Activated T-cell treated with anti-CD3 and anti-CD28 coated beads for 1 hour (primary cell): ENCODE measurements at regions not wholly inside any gene's neighbourhood (a gene's known extent, or its start where the extent isn't known, plus 50 kb on each side); places are given as distances from the start of the nearest gene placed in this dataset.
"Not testable (repeated sequence)": the region's sequence is repeated elsewhere in the genome, so short reads cannot be mapped to it uniquely, and the experiment has no call there.

ENCODE experiments used
- DNase-seq: peaks from one replicate; pipeline ENCODE4 v3.0.0-alpha.2; 2020; ENCODE audit warnings: low read depth

DNA sequence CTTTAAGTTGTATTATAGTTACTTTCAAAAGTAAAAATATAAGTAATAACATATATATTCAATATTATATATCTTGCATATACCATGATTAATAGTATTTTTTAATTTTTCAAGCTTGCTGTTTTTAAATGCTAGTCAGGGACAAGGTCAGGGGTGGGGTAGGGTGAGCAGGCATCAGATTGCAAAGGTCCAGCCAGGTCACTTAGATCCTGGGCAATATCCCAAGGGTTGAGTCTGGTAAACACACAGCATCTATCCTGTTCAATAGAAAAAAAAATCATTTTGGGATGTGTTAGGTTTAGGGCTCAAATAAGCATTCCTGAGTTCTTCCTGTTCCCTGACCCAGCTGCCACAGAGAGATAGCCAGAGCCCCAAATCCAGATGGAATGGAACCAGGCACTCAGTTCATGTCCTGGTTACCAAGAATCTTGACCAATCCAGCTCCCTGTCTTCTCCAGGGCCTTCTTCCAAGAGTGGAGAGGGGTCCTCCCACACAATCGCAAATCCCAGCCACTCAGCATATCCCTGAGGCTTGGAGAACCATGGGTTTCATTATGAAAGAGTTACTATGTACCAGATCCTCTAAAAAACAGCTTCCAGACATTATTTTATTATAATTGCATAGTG, 134.9 kb upstream of the TOP1 start:
- DNase-seq = no peak

DNA sequence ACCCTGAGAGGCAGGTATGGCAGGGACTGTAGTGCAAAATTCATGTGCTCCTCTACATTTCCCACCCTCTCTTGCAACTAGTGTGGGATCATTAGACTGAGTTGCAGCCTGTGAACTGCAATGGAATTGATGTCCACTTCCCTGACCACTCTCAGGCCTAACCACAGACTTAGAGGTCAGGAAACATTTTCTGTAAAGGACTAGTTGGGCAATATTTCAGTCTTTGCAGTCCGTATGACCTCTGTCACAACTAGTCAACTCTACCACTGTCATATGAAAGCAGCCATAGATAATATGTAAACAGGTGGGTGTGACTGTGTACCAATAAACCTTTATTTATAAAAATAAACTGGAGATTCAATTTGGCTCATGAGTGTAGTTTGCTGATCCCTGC, 134.4 kb upstream of the TOP1 start:
- no peak for DNase-seq

- no peak for DNase-seq
Measured at GRCh38 chr20:40895182-40895581, 133.4 kb upstream of the TOP1 start.

- no peak for DNase-seq
Measured at GRCh38 chr20:40896814-40897700, 131.6 kb upstream of the TOP1 start.

- DNase-seq = no peak
Measured at GRCh38 chr20:40899344-40899743, 129.3 kb upstream of the TOP1 start.

DNA sequence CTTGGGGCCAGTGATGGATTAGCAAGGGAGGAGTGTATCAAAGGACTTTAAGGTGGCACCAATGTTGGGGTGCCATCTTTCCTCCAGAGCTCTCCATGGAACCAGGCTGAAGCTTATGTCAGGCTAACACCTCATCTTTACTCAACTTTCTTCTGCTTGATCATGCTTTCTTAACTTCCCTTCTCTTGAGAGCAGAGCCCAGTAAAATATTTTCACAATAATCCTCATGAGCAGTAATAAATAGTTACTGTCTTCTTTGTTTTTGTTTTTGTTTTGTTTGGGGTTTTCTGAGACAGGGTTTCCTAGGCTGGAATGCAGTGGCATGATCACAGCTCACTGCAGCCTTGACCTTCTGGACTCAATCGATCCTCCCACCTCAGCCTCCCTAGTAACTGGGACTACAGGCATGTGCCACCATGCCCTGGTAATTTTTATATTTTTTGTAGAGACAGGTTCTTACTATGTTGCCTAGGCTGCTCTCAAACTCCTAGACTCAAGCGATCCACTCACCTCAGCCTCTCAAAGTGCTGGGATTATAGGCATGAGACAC, 127.9 kb upstream of the TOP1 start:
- no peak for DNase-seq

- no peak for DNase-seq
Measured at GRCh38 chr20:40902661-40903060, 126.0 kb upstream of the TOP1 start.

- DNase-seq = no peak
Measured at GRCh38 chr20:40908309-40908708, 120.3 kb upstream of the TOP1 start.

GRCh38 chr20:40909489-40909888, 119.1 kb upstream of the TOP1 start:
- not testable (repeated sequence) for DNase-seq

GRCh38 chr20:40910436-40910835, 118.2 kb upstream of the TOP1 start:
- DNase-seq = not testable (repeated sequence)

GRCh38 chr20:40911152-40911551, 117.5 kb upstream of the TOP1 start:
- DNase-seq = not testable (repeated sequence)

DNA sequence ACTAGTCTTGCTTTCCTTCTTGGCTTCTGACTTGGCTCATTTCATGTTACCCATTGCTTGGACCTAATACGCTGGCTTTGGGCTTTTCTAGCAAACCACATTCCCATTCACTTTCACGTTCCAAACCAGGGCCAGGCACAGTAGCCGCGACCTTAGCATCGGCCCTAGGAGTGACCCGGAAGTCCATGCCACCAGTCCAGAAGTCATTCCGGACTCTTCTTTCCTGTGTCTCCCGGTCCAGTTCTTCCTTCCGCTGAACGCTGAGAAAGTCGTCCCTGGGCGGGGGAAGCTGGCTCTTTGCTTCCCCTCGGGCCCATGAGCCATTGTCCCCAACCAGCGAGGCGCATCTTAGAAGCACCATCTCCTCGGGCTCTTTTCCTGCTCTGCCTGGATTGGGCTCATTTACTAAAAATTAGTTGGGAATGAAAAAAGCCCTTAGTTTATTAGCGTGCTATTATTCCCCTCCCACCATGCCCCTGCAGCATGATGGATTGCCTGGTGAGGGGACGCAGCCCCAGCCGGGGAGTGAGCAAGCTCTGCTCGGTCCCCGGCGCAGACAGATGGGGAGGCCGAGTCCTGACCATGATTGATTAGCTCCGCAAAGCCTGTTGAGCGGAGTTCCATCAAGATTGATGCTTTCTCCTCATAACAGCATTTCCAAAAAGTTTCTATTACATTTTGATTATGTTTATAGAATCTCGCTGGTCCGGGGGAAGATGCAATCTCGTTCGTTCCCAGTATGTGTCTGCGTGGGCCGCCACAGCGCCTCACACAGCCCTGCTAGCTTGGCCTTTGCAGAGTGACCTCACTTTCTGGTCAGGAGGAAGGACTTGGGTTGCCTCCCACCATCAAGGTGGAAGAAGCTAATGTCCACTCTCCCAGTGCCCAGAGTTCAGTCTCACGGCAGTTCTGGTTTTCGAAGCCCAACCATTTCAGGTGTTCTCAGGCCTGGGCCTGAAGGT, 115.1 kb upstream of the TOP1 start:
- no peak for DNase-seq

DNA sequence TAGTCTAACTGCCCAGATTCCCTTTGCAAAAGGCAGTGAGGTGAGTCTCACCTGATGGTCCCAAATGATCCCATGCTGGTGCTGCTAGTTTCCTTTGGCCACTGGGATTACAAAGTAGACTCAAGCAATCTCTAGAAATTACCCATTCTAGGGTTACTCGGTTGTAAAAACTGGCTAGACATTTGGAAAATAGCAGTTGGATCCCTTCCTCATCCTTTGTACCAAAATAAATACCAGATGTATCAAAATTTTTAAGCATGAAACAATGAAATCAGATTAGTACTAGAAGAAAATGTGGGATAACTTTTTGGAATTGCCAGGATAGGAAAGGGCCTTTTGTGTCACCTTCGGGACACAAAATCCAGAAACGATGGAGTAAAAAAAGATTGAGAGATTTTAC, 112.9 kb upstream of the TOP1 start:
- no peak for DNase-seq

DNA sequence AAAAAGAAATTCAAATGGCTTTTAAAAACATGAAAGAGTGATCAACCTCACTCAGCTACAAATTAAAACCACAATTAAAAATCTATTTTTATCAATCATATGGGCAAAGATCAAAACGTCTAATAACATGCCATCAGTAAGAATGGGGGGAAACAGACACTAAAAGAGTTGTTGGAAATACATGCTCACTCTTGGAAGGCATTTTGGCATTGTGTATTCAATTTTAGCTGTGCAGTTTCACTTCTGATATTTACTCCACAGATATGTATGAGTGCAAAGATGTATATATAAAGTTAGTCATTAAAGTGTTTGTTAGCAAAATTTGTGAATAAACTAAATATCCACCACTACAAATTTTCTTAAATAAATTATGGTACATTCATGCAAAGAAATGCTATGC, 112.3 kb upstream of the TOP1 start:
- DNase-seq = no peak

- DNase-seq = no peak
Measured at GRCh38 chr20:40920291-40920690, 108.3 kb upstream of the TOP1 start.

- DNase-seq = no peak
Measured at GRCh38 chr20:40922865-40923264, 105.8 kb upstream of the TOP1 start.

DNA sequence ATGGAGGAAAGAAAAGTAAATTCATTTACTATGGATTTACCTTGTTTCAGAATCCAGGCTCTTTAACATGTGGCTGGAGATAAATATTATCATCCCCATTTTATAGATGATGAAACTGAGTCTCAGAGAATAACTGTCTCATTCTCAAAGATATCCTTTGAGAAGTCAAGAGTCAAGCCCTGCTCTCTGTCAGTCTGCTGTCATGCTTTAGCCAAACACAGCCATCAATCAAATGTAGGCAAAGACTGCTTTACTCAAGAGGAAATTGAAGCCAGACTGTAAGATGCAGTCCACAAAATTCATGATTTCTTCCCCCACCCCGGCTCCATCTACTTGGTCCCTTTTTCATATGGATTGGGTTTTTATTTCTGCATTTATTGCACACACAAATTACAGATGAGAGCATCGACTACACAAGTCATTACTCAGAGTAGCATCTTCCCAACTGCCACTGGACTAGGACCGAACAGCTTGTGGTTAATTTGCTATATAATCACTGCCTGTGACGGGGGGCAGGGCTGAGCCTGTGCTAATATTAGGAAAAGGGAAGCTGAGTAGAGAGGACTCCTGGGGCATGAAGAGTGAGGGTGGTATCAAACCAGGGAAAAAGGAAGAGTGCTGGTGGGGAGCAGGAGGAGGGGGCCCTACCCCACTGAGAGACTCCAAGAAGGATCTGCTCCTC, 102.7 kb upstream of the TOP1 start:
- DNase-seq = no peak

DNA sequence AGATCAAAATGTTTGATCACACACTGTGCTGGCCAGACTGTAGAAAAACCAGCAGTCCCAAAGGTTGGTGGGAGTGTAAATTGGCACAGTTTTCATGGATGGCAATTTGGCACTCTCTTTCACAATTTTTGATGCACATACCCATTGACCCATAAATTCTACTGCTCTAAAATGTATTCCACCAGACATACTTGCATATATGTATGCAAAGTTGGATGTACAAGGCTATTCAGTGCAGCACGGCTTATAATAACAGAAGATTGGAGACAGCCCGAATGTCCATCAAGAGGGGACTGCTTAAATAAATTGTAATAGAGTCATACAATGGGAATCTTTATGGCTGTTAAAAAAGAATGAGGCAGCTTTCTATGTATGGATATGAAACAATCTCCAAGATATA, 101.7 kb upstream of the TOP1 start:
- no peak for DNase-seq

- no peak for DNase-seq
Measured at GRCh38 chr20:40930561-40930960, 98.1 kb upstream of the TOP1 start.

GRCh38 chr20:40931410-40932044, 97.1 kb upstream of the TOP1 start:
- no peak for DNase-seq

GRCh38 chr20:40932436-40932835, 96.2 kb upstream of the TOP1 start:
- DNase-seq = no peak
